Fibroblast of lung (primary cell): ENCODE measurements at regions not wholly inside any gene's neighbourhood (a gene's known extent, or its start where the extent isn't known, plus 50 kb on each side); places are given as distances from the start of the nearest gene placed in this dataset.

Source experiments
- CTCF ChIP-seq, 2 donors: IDR thresholded peaks in 1 of 2; conservative IDR thresholded peaks in 1 of 2; 1 replicate in 1 of 2; 2 replicates in 1 of 2; pipeline ENCODE4 v1.5.1; 2011 to 2012; ENCODE audit warnings: low read length in 2 of 2, control low read depth in 1 of 2, inconsistent platforms in 1 of 2, low read depth in 1 of 2, mild to moderate bottlenecking in 1 of 2
- EZH2 ChIP-seq: IDR thresholded peaks from 2 replicates; pipeline ENCODE4 v1.5.1; 2012; ENCODE audit warnings: low read length, control low read depth, mild to moderate bottlenecking; ENCODE audit errors: missing control alignments

GRCh38 chr5:101520417-101520816, 617.3 kb upstream of the ST8SIA4 start:
- TF ChIP-seq EZH2 (no peak), CTCF (conservative IDR thresholded peaks at IDR 0.05 in 1 of 2, IDR thresholded peaks at IDR 0.05 in 1 of 2; ENCODE audit: low read depth in 1 of 2, low read length in 2 of 2) (no peak)
